OCI-LY1 (cell line): ENCODE measurements at regions not wholly inside any gene's neighbourhood (a gene's known extent, or its start where the extent isn't known, plus 50 kb on each side); places are given as distances from the start of the nearest gene placed in this dataset.

ENCODE experiments used
- EZH2 ChIP-seq: fragments of 200-600 bp; sonication (generic), shearing (Covaris generic); IDR thresholded peaks from 2 replicates; pipeline ENCODE4 v1.8.0; 2017; ENCODE audit warnings: borderline replicate concordance, mixed run types, mild to moderate bottlenecking, antibody characterized with exemption, low read length, moderate library complexity, mixed read lengths
- TF ChIP-seq, protein P1 (sequence below): fragments of 200-600 bp; sonication (generic), shearing (Covaris generic); IDR thresholded peaks from 2 replicates; pipeline ENCODE4 v1.5.1; 2017; ENCODE audit warnings: mild to moderate bottlenecking, antibody characterized with exemption, low read length, moderate library complexity, mixed read lengths

GRCh38 chr3:176106380-176106779 lies 1090.9 kb downstream of the TBL1XR1 start:
- TF ChIP-seq, protein P1, sequence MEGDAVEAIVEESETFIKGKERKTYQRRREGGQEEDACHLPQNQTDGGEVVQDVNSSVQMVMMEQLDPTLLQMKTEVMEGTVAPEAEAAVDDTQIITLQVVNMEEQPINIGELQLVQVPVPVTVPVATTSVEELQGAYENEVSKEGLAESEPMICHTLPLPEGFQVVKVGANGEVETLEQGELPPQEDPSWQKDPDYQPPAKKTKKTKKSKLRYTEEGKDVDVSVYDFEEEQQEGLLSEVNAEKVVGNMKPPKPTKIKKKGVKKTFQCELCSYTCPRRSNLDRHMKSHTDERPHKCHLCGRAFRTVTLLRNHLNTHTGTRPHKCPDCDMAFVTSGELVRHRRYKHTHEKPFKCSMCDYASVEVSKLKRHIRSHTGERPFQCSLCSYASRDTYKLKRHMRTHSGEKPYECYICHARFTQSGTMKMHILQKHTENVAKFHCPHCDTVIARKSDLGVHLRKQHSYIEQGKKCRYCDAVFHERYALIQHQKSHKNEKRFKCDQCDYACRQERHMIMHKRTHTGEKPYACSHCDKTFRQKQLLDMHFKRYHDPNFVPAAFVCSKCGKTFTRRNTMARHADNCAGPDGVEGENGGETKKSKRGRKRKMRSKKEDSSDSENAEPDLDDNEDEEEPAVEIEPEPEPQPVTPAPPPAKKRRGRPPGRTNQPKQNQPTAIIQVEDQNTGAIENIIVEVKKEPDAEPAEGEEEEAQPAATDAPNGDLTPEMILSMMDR: no peak
- TF ChIP-seq EZH2: no peak
